ENCODE measurements at regions not wholly inside any gene's neighbourhood (a gene's known extent, or its start where the extent isn't known, plus 50 kb on each side); places are given as distances from the start of the nearest gene placed in this dataset.

GRCh38 chr11:28442131-28442530 lies 333.9 kb downstream of the METTL15 start:
- no peak for TF ChIP-seq EZH2 (IDR thresholded peaks at IDR 0.05; ENCODE audit: insufficient read depth, low read length)
- TF ChIP-seq CTCF (IDR thresholded peaks at IDR 0.05; ENCODE audit: insufficient read depth, low read depth, low read length): no peak
- FAIRE-seq: no peak
- H3K79me2 ChIP-seq (ENCODE audit: insufficient read depth, low read length): no peaks in the 10 kb centered on the region
- H3K4me1 ChIP-seq (ENCODE audit: insufficient read depth, low read length): peaks cover 3% of the 10 kb centered on the region
- H3K27me3 ChIP-seq (ENCODE audit: insufficient read depth, low read length): no peaks in the 10 kb centered on the region
- no peak overlapping the region for H3K9ac ChIP-seq (ENCODE audit: low read length)
- no peaks in the 10 kb centered on the region for H3K9me3 ChIP-seq (ENCODE audit: insufficient read depth, low read depth, low read length)
- H3K27ac ChIP-seq (ENCODE audit: low read depth, low read length): no peak overlapping the region
- Mint-ChIP-seq H3K27ac (ENCODE audit: unreplicated experiment) (no peak overlapping the region), H3K36me3 (ENCODE audit: low read depth, unreplicated experiment) (no peaks in the 10 kb centered on the region), H3K4me1 (ENCODE audit: low read depth, unreplicated experiment) (peaks cover 2% of the 10 kb centered on the region), H3K27me3 (ENCODE audit: low read depth, unreplicated experiment) (no peaks in the 10 kb centered on the region), H3K9me3 (ENCODE audit: unreplicated experiment) (no peaks in the 10 kb centered on the region), H3K4me3 (ENCODE audit: unreplicated experiment) (no peak overlapping the region)
- no peaks in the 10 kb centered on the region for H4K20me1 ChIP-seq (ENCODE audit: insufficient read depth, low read length)
- no peaks in the 10 kb centered on the region for H3K36me3 ChIP-seq (ENCODE audit: insufficient read depth, low read length)
- no peak overlapping the region for H2AFZ ChIP-seq (ENCODE audit: low read depth, low read length)
- no peak for DNase-seq (ENCODE audit: low read depth)
- no peak overlapping the region for H3K4me2 ChIP-seq (ENCODE audit: low read length)
- H3K4me3 ChIP-seq (ENCODE audit: insufficient read depth, low read depth, low read length): no peak overlapping the region

- FAIRE-seq: no peak
- H3K9me3 Mint-ChIP-seq (ENCODE audit: unreplicated experiment): no peaks in the 10 kb centered on the region
- Histone ChIP-seq H4K20me1 (ENCODE audit: insufficient read depth, low read length) (no peaks in the 10 kb centered on the region), H3K79me2 (ENCODE audit: insufficient read depth, low read length) (no peaks in the 10 kb centered on the region), H3K4me2 (ENCODE audit: low read length) (no peak overlapping the region), H3K9ac (ENCODE audit: low read length) (no peak overlapping the region), H3K27me3 (ENCODE audit: insufficient read depth, low read length) (no peaks in the 10 kb centered on the region), H3K4me1 (ENCODE audit: insufficient read depth, low read length) (no peaks in the 10 kb centered on the region), H2AFZ (ENCODE audit: low read depth, low read length) (no peak overlapping the region), H3K27ac (ENCODE audit: low read depth, low read length) (no peak overlapping the region), H3K9me3 (ENCODE audit: insufficient read depth, low read depth, low read length) (no peaks in the 10 kb centered on the region), H3K4me3 (ENCODE audit: insufficient read depth, low read depth, low read length) (no peak overlapping the region), H3K36me3 (ENCODE audit: insufficient read depth, low read length) (no peaks in the 10 kb centered on the region)
- DNase-seq (ENCODE audit: low read depth): no peak
- H3K27me3 Mint-ChIP-seq (ENCODE audit: low read depth, unreplicated experiment): peaks cover 4% of the 10 kb centered on the region
- H3K36me3 Mint-ChIP-seq (ENCODE audit: low read depth, unreplicated experiment): no peaks in the 10 kb centered on the region
- H3K4me1 Mint-ChIP-seq (ENCODE audit: low read depth, unreplicated experiment): no peaks in the 10 kb centered on the region
- no peak overlapping the region for H3K4me3 Mint-ChIP-seq (ENCODE audit: unreplicated experiment)
- no peak for TF ChIP-seq CTCF (IDR thresholded peaks at IDR 0.05; ENCODE audit: insufficient read depth, low read depth, low read length)
- no peak for TF ChIP-seq EZH2 (IDR thresholded peaks at IDR 0.05; ENCODE audit: insufficient read depth, low read length)
- H3K27ac Mint-ChIP-seq (ENCODE audit: unreplicated experiment): no peak overlapping the region
Measured at GRCh38 chr11:28439403-28439802, 331.2 kb downstream of the METTL15 start.

GRCh38 chr11:28420099-28420498 lies 311.9 kb downstream of the METTL15 start:
- H3K36me3 ChIP-seq (ENCODE audit: insufficient read depth, low read length): no peaks in the 10 kb centered on the region
- H3K9me3 ChIP-seq (ENCODE audit: insufficient read depth, low read depth, low read length): no peaks in the 10 kb centered on the region
- H3K27me3 ChIP-seq (ENCODE audit: insufficient read depth, low read length): no peaks in the 10 kb centered on the region
- no peak overlapping the region for H3K9ac ChIP-seq (ENCODE audit: low read length)
- no peak for FAIRE-seq
- no peaks in the 10 kb centered on the region for H3K27me3 Mint-ChIP-seq (ENCODE audit: low read depth, unreplicated experiment)
- no peaks in the 10 kb centered on the region for H3K4me1 ChIP-seq (ENCODE audit: insufficient read depth, low read length)
- no peaks in the 10 kb centered on the region for H3K79me2 ChIP-seq (ENCODE audit: insufficient read depth, low read length)
- TF ChIP-seq CTCF (IDR thresholded peaks at IDR 0.05; ENCODE audit: insufficient read depth, low read depth, low read length): no peak
- TF ChIP-seq EZH2 (IDR thresholded peaks at IDR 0.05; ENCODE audit: insufficient read depth, low read length): no peak
- no peaks in the 10 kb centered on the region for H4K20me1 ChIP-seq (ENCODE audit: insufficient read depth, low read length)
- H3K27ac Mint-ChIP-seq (ENCODE audit: unreplicated experiment): no peak overlapping the region
- no peaks in the 10 kb centered on the region for H3K4me1 Mint-ChIP-seq (ENCODE audit: low read depth, unreplicated experiment)
- no peak overlapping the region for H3K4me3 ChIP-seq (ENCODE audit: insufficient read depth, low read depth, low read length)
- DNase-seq (ENCODE audit: low read depth): no peak
- no peak overlapping the region for H2AFZ ChIP-seq (ENCODE audit: low read depth, low read length)
- peaks cover 2% of the 10 kb centered on the region for H3K9me3 Mint-ChIP-seq (ENCODE audit: unreplicated experiment)
- no peak overlapping the region for H3K27ac ChIP-seq (ENCODE audit: low read depth, low read length)
- no peaks in the 10 kb centered on the region for H3K36me3 Mint-ChIP-seq (ENCODE audit: low read depth, unreplicated experiment)
- no peak overlapping the region for H3K4me3 Mint-ChIP-seq (ENCODE audit: unreplicated experiment)
- no peak overlapping the region for H3K4me2 ChIP-seq (ENCODE audit: low read length)
